ENCODE measurements at regions not wholly inside any gene's neighbourhood (a gene's known extent, or its start where the extent isn't known, plus 50 kb on each side); places are given as distances from the start of the nearest gene placed in this dataset.

DNA sequence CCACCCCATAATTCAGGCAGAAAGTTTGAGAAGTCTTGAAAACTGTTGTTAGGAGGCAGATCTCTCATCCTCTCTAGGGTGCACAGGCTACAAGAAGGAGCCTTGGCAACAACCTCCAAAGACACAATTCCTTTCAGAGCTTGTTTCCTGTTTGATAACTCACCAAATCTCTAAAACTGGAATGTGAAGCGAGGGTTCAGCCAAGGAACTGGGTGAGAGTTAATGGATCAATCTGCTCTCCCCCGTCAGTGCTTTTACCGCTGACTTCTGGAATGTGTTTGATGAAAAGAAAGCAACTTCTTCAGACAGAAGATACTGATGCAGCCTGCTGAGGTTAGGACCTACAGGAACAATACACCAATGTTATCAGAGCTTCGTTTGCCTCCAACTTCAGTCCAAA lies 171.8 kb upstream of the BMP2 start:
- ATAC-seq (peak in 2 of 8 donors; percentile 25 to 36), DNase-seq (no peak)
- Histone ChIP-seq H3K27ac (no peak overlapping the region), H3K27me3 (no peaks in the 10 kb centered on the region), H3K4me1 (peaks cover 0 to 24% (median 9%) of the 10 kb centered on the region in 9 donors), H3K4me3 (peak overlapping the region in 1 of 10 donors; percentile 8), H3K36me3 (no peaks in the 10 kb centered on the region), H3K9me3 (no peaks in the 10 kb centered on the region)
- intact Hi-C loops (cut with DNase I) = no loop called here
- 7% methylated on average over 4 of the region's 4 CpGs for WGBS, 2 donors
- TF ChIP-seq, protein P1, sequence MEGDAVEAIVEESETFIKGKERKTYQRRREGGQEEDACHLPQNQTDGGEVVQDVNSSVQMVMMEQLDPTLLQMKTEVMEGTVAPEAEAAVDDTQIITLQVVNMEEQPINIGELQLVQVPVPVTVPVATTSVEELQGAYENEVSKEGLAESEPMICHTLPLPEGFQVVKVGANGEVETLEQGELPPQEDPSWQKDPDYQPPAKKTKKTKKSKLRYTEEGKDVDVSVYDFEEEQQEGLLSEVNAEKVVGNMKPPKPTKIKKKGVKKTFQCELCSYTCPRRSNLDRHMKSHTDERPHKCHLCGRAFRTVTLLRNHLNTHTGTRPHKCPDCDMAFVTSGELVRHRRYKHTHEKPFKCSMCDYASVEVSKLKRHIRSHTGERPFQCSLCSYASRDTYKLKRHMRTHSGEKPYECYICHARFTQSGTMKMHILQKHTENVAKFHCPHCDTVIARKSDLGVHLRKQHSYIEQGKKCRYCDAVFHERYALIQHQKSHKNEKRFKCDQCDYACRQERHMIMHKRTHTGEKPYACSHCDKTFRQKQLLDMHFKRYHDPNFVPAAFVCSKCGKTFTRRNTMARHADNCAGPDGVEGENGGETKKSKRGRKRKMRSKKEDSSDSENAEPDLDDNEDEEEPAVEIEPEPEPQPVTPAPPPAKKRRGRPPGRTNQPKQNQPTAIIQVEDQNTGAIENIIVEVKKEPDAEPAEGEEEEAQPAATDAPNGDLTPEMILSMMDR (IDR thresholded peaks at IDR 0.05) = no peak

DNA sequence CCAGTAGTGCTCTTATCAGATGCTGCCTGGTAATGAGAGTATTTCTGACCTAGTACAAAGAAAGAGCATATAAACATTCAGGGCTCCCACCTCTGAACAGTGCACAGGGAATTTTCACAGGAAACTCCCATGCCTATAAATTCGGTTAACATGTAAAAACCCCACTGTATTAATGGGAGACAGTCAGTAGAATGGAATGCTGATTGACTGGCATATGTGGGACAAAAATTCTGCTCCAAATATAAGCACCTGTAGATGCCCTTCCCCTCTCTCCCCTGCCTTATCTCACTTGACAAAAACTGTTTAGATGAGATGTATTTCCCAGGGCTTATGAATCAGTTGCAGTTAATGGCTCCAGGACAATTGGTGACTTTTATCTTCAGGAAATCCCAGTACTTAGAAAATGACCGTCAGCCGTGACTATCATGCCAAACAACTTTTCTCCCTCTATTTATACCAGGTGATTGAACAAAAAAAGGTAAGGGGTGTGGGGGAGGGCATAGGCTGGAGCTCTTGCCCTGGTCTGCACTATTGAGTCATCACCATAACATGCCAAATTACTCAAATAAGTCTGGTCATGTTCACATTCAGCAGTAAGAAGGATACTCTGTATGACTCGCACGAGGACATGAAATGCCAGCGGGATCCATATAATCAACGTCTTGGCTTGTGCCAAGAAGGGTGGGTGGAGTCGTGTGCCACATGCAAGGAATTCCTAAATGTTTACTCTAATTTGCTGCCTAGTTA lies 176.4 kb upstream of the BMP2 start:
- no peaks in the 10 kb centered on the region for H3K9me3 ChIP-seq
- intact Hi-C loops (cut with DNase I) = no loop called here
- no peak overlapping the region for H3K4me3 ChIP-seq
- DNase-seq = no peak
- TF ChIP-seq, protein P1 (IDR thresholded peaks at IDR 0.05) = no peak
- no peak for ATAC-seq
- no peaks in the 10 kb centered on the region for H3K36me3 ChIP-seq
- H3K27ac ChIP-seq = no peak overlapping the region
- WGBS, 2 donors = 69 to 76% methylated on average over 8 of the region's 8 CpGs
- H3K27me3 ChIP-seq = no peaks in the 10 kb centered on the region
- peaks cover 0 to 11% (median 7%) of the 10 kb centered on the region in 9 donors for H3K4me1 ChIP-seq

DNA sequence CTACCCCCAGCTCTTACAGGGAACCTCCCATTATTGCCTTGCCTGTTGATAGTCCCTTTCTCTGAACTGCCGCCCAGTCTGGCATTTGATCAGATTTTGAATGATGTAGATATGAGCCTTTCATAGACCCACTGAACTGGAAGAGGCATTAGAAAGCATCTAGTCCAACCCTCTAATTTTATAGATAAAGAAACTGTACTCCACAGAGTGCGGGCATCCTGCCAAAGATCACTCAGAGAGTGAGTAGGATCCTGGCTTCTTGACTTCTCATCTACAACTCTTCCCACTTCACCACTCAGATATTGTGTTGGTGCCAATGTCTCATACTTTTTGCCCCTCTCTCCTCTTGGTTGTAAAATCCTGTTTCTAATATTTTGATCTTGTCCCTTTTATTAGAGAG lies 179.2 kb upstream of the BMP2 start:
- 31 to 42% methylated on average over 2 of the region's 2 CpGs for WGBS, 2 donors
- TF ChIP-seq, protein P1 (IDR thresholded peaks at IDR 0.05) = no peak
- Histone ChIP-seq H3K9me3 (no peaks in the 10 kb centered on the region), H3K4me1 (no peaks in the 10 kb centered on the region), H3K4me3 (no peak overlapping the region), H3K27me3 (no peaks in the 10 kb centered on the region), H3K27ac (no peak overlapping the region), H3K36me3 (no peaks in the 10 kb centered on the region)
- intact Hi-C loops (cut with DNase I) = loop anchor here in 4 of 10 donors (10.0 kb wide), 3 partner anchors 177 to 697 kb away; partner anchors contain the start of gene BMP2 (in 3 of the 4)
- DNase-seq (peak in 1 of 2 donors; percentile 7), ATAC-seq (no peak)

DNA sequence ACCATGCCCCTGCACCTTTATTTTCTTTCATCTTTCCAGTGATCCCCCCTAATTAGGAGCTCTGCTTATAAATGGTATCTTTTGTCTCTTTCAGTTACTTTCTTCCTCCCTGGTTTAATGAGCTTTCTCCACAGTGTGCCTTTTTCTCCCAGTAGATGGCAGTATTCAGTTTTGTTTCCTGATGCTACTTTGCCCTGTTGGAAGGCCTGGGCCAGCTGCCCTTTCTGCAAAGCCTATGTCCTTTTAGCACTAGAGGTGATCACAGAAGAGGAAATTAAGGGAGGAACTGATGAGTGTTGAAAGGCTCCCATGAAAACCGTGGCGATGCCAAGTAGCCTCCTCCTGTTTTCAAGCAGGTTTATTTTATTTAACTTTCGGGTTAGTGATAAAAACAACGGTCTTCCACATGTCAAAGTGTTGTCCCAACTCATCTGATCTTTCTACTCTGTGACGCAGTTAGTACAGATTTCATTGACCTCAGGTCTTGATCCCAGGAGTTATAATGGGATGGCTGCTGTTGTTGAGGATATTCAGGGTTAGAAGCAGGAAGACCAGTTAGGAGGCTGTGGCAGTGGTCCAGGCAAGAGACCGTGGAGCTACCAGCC lies 184.2 kb upstream of the BMP2 start:
- TF ChIP-seq, protein P1 (IDR thresholded peaks at IDR 0.05) = peak; percentile 16 to 73 (median 67)
- no peaks in the 10 kb centered on the region for H3K9me3 ChIP-seq
- intact Hi-C loops (cut with DNase I) = loop anchor here in 4 of 10 donors (10.0 kb wide), 3 partner anchors 182 to 702 kb away; partner anchors contain the start of gene BMP2 (in 3 of the 4)
- H3K27ac ChIP-seq = no peak overlapping the region
- H3K4me3 ChIP-seq = no peak overlapping the region
- H3K36me3 ChIP-seq = no peaks in the 10 kb centered on the region
- no peaks in the 10 kb centered on the region for H3K4me1 ChIP-seq
- ATAC-seq = peak in 7 of 8 donors; percentile 49 to 84 (median 70)
- H3K27me3 ChIP-seq = no peaks in the 10 kb centered on the region
- WGBS, 2 donors = 52 to 55% methylated on average over 6 of the region's 6 CpGs
- peak; percentile 28 to 47 for DNase-seq

All from heart right ventricle (tissue), 16 donors.